ENCODE measurements at regions not wholly inside any gene's neighbourhood (a gene's known extent, or its start where the extent isn't known, plus 50 kb on each side); places are given as distances from the start of the nearest gene placed in this dataset.

DNA sequence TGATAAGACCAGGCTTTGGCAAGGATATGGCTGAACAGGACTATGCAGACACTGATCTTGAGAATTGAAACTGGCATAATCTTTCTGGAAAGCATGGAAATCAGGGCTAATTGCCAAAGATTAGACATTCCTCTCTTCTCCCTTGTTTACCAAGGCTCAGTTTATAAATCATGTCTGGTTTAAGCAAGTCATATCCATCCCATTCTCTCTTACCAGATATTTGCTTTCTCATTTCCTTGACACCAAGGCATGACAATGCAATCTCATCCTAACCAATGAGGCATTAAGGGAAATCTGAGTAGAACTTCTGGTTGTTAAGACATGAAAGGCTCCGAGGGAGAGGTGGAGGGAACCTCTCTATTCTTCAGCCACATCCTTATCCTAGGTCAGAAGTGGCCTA, 110.3 kb upstream of the CEP85L start:
- no peak for TF ChIP-seq EZH2 (IDR thresholded peaks at IDR 0.05; ENCODE audit: insufficient read depth, poor library complexity, severe bottlenecking)
- no peak for TF ChIP-seq EZH2phosphoT487 (IDR thresholded peaks at IDR 0.05; ENCODE audit: insufficient read depth, low read depth)
- WGBS, 2 experiments (ENCODE audit: low coverage in 1 of 2, low lambda C conversion rate in 2 of 2, missing lambda C conversion rate in 2 of 2), result 90 to 96% methylated on average over 1 of the region's 1 CpG

DNA sequence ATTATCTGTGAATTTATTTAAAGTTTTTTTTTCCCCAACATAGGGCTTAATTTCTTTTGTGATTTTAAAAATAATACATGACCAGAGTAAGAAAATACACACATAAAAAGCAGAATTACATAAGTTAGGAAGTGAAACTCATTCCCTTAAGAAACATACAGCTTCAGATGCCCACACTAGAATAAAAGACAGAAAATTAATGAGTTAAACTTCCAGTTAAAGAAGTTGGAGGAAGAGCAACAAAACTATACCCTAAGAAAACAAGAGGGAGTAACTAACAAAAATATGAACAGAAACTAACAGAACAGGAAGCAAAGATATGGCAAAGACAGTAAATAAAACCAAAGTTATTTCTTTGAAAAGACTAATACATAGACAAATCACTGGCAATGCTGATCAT, 107.6 kb upstream of the CEP85L start:
- H3K9me3 ChIP-seq (ENCODE audit: low read depth), result no peaks in the 10 kb centered on the region
- no peak for DNase-seq
- no peak overlapping the region for H3K4me3 ChIP-seq
- H3F3A ChIP-seq (ENCODE audit: insufficient read depth), result no peaks in the 10 kb centered on the region
- H3K27me3 ChIP-seq (replicated peaks; ENCODE audit: insufficient read depth), result no peaks in the 10 kb centered on the region
- no peak overlapping the region for H3K9ac ChIP-seq
- H3K36me3 ChIP-seq (ENCODE audit: low read depth), result no peaks in the 10 kb centered on the region
- no peak overlapping the region for H2AFZ ChIP-seq
- H3K4me1 ChIP-seq (ENCODE audit: insufficient read depth), result no peaks in the 10 kb centered on the region
- in situ Hi-C loops (cut with MboI), result no loop called here
- TF ChIP-seq EZH2phosphoT487 (IDR thresholded peaks at IDR 0.05; ENCODE audit: insufficient read depth, low read depth) (no peak), EZH2 (IDR thresholded peaks at IDR 0.05; ENCODE audit: insufficient read depth, poor library complexity, severe bottlenecking) (no peak)
- H3K27ac ChIP-seq, result no peak overlapping the region
- no peaks in the 10 kb centered on the region for H3K79me2 ChIP-seq (ENCODE audit: insufficient read depth)
- H3K4me2 ChIP-seq (ENCODE audit: unreplicated experiment), result no peak overlapping the region
- no peaks in the 10 kb centered on the region for H4K20me1 ChIP-seq (ENCODE audit: insufficient read depth)
- H3K9me2 ChIP-seq (ENCODE audit: insufficient read depth), result no peaks in the 10 kb centered on the region

More for the DNA sequence above, 110.3 kb upstream of the CEP85L start:
- no peaks in the 10 kb centered on the region for H3K9me3 ChIP-seq (ENCODE audit: low read depth)
- no peaks in the 10 kb centered on the region for H3F3A ChIP-seq (ENCODE audit: insufficient read depth)
- no peak overlapping the region for H3K9ac ChIP-seq
- H3K9me2 ChIP-seq (ENCODE audit: insufficient read depth), result no peaks in the 10 kb centered on the region
- in situ Hi-C loops (cut with MboI), result no loop called here
- H3K27ac ChIP-seq, result no peak overlapping the region
- H3K4me3 ChIP-seq, result no peak overlapping the region
- peaks cover 4% of the 10 kb centered on the region; the same call in 1 of the 2 replicates for H3K4me1 ChIP-seq (ENCODE audit: insufficient read depth)
- no peaks in the 10 kb centered on the region for H3K36me3 ChIP-seq (ENCODE audit: low read depth)
- H3K27me3 ChIP-seq (replicated peaks; ENCODE audit: insufficient read depth), result no peaks in the 10 kb centered on the region
- no peaks in the 10 kb centered on the region for H3K79me2 ChIP-seq (ENCODE audit: insufficient read depth)
- no peak overlapping the region for H3K4me2 ChIP-seq (ENCODE audit: unreplicated experiment)
- DNase-seq, result no peak
- H4K20me1 ChIP-seq (ENCODE audit: insufficient read depth), result no peaks in the 10 kb centered on the region
- H2AFZ ChIP-seq, result no peak overlapping the region

DNA sequence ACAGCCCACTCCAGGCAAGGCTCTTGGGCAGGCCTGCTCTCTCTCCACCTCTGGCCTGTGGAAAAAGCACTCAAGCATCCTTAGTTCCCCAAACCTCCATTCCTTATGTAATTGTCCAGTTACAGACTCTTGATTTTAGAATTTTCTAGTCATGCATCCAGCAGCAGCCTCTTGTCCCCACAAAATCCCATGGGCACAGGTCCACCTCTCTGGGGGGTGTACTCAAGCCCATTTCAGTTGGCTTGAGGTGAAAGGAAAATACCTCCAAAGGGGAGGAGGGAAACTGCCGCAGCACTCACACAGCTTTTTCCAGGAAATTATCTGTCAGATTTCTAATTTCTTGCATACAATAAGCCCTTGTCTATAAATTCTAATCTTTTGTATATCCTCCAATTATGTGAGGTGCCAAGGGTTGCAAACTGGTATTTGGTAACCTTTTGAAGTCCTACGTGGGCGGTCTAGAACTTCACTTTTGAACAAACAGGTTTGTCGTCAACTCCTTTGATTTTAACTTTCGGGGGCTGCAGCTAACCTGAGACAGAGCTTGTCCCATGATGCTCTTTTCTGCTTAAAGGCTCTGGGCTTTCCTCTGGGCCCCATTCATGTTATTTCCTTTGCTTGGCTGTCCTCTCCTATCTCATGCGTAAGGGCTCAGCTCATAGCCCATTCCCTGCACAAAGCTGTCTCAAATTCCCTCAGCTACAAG, 104.7 kb upstream of the CEP85L start:
- no peaks in the 10 kb centered on the region for H4K20me1 ChIP-seq (ENCODE audit: insufficient read depth)
- DNase-seq, result no peak
- no peak overlapping the region for H3K9ac ChIP-seq
- no peak for TF ChIP-seq EZH2phosphoT487 (IDR thresholded peaks at IDR 0.05; ENCODE audit: insufficient read depth, low read depth)
- no peak for TF ChIP-seq EZH2 (IDR thresholded peaks at IDR 0.05; ENCODE audit: insufficient read depth, poor library complexity, severe bottlenecking)
- H3K36me3 ChIP-seq (ENCODE audit: low read depth), result no peaks in the 10 kb centered on the region
- WGBS, 2 experiments (ENCODE audit: low coverage in 1 of 2, low lambda C conversion rate in 2 of 2, missing lambda C conversion rate in 2 of 2), result 89 to 90% methylated on average over 6 of the region's 6 CpGs
- in situ Hi-C loops (cut with MboI), result no loop called here
- H2AFZ ChIP-seq, result no peak overlapping the region
- no peaks in the 10 kb centered on the region for H3K9me2 ChIP-seq (ENCODE audit: insufficient read depth)
- H3K4me3 ChIP-seq, result no peak overlapping the region
- no peak overlapping the region for H3K4me2 ChIP-seq (ENCODE audit: unreplicated experiment)
- H3K79me2 ChIP-seq (ENCODE audit: insufficient read depth), result no peaks in the 10 kb centered on the region
- H3F3A ChIP-seq (ENCODE audit: insufficient read depth), result no peaks in the 10 kb centered on the region
- no peak overlapping the region for H3K27ac ChIP-seq
- H3K27me3 ChIP-seq (replicated peaks; ENCODE audit: insufficient read depth), result no peaks in the 10 kb centered on the region
- no peaks in the 10 kb centered on the region for H3K4me1 ChIP-seq (ENCODE audit: insufficient read depth)
- no peaks in the 10 kb centered on the region for H3K9me3 ChIP-seq (ENCODE audit: low read depth)

DNA sequence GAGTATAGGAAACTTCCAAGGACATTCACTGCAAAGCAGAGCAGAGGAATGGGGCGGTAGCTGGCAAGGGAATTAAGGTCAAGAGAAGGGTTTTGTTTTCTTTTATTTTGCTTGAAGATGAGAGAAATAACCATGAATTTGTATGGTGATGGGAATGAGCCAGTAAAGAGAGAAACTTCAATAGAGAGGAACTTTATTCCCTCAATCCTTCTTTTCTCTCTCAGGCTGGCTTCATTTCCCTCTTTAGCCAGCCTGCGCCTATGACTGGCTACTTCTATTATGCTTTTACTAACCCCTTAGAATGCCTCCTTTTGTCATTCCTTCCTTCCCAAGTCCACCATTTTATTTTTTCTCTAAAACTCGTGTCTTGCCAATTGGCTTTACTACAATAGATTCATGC, 101.4 kb upstream of the CEP85L start:
- in situ Hi-C loops (cut with MboI), result no loop called here
- Histone ChIP-seq H3K4me1 (ENCODE audit: insufficient read depth) (peaks cover 15% of the 10 kb centered on the region), H3K27ac (no peak overlapping the region), H2AFZ (no peak overlapping the region), H3K4me2 (ENCODE audit: unreplicated experiment) (no peak overlapping the region), H3K79me2 (ENCODE audit: insufficient read depth) (no peaks in the 10 kb centered on the region), H3F3A (ENCODE audit: insufficient read depth) (peaks cover 15% of the 10 kb centered on the region; the same call in 1 of the 2 replicates), H4K20me1 (ENCODE audit: insufficient read depth) (no peaks in the 10 kb centered on the region), H3K4me3 (no peak overlapping the region), H3K36me3 (ENCODE audit: low read depth) (no peaks in the 10 kb centered on the region), H3K9me3 (ENCODE audit: low read depth) (no peaks in the 10 kb centered on the region), H3K9me2 (ENCODE audit: insufficient read depth) (no peaks in the 10 kb centered on the region), H3K9ac (no peak overlapping the region), H3K27me3 (replicated peaks; ENCODE audit: insufficient read depth) (no peaks in the 10 kb centered on the region)
- 50 to 56% methylated on average over 3 of the region's 3 CpGs for WGBS, 2 experiments (ENCODE audit: low coverage in 1 of 2, low lambda C conversion rate in 2 of 2, missing lambda C conversion rate in 2 of 2)
- DNase-seq, result no peak
- TF ChIP-seq EZH2 (IDR thresholded peaks at IDR 0.05; ENCODE audit: insufficient read depth, poor library complexity, severe bottlenecking) (no peak), EZH2phosphoT487 (IDR thresholded peaks at IDR 0.05; ENCODE audit: insufficient read depth, low read depth) (no peak)

Data from GM23248 (cell line).